ENCODE measurements at regions not wholly inside any gene's neighbourhood (a gene's known extent, or its start where the extent isn't known, plus 50 kb on each side); places are given as distances from the start of the nearest gene placed in this dataset.

DNA sequence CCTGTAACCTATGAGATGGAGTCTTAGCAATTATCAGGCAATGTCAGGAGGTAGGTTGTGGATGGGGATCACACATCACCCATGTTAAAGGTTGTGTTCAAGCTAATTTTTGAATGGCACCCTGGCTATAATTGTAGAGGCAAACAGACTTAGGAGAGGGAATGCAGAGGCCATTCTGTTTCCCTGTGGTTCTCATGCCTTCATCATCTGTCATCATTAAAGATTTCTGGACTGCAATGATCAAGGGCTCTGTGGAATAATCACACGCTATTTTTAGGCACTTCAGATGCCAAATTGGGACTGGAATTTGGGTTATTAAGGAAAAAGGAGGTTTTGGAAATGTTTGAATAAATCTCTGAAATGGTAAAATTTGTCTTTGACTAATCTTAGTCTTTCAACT is 1065.4 kb downstream of the TAF11L14 start:
- no peak for DNase-seq (ENCODE audit: low spot score in 2 of 2)
- TF ChIP-seq, protein P1, sequence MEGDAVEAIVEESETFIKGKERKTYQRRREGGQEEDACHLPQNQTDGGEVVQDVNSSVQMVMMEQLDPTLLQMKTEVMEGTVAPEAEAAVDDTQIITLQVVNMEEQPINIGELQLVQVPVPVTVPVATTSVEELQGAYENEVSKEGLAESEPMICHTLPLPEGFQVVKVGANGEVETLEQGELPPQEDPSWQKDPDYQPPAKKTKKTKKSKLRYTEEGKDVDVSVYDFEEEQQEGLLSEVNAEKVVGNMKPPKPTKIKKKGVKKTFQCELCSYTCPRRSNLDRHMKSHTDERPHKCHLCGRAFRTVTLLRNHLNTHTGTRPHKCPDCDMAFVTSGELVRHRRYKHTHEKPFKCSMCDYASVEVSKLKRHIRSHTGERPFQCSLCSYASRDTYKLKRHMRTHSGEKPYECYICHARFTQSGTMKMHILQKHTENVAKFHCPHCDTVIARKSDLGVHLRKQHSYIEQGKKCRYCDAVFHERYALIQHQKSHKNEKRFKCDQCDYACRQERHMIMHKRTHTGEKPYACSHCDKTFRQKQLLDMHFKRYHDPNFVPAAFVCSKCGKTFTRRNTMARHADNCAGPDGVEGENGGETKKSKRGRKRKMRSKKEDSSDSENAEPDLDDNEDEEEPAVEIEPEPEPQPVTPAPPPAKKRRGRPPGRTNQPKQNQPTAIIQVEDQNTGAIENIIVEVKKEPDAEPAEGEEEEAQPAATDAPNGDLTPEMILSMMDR (IDR thresholded peaks at IDR 0.05) = no peak
- Histone ChIP-seq H3K27ac (no peak overlapping the region), H3K9me3 (no peaks in the 10 kb centered on the region), H3K4me1 (no peaks in the 10 kb centered on the region), H3K36me3 (no peaks in the 10 kb centered on the region), H3K4me3 (no peak overlapping the region), H3K27me3 (no peaks in the 10 kb centered on the region)
- intact Hi-C loops (cut with DNase I) = no loop called here

DNA sequence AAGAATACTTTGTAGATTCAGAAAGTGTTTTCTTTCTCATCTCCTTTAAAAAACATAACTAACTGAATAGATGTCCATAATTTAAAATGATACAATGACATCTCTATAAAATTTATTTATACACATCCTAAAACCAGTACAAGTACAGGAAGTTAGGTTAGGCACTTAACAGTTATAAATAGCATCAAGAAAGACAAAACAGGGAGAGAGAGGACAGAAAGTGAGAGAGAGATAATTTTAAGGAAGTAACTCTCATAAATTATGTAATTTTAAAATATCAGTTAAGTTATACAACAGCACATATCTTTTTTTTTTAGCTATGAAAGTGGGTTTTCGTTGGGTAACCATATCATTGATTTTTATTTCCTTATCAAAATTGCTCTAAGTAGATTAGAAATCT is 1068.6 kb downstream of the TAF11L14 start:
- Histone ChIP-seq H3K36me3 (no peaks in the 10 kb centered on the region), H3K27ac (no peak overlapping the region), H3K9me3 (no peaks in the 10 kb centered on the region), H3K27me3 (no peaks in the 10 kb centered on the region), H3K4me3 (no peak overlapping the region), H3K4me1 (no peaks in the 10 kb centered on the region)
- TF ChIP-seq, protein P1 (IDR thresholded peaks at IDR 0.05) = no peak
- intact Hi-C loops (cut with DNase I) = no loop called here
- DNase-seq (ENCODE audit: low spot score in 2 of 2) = no peak

DNA sequence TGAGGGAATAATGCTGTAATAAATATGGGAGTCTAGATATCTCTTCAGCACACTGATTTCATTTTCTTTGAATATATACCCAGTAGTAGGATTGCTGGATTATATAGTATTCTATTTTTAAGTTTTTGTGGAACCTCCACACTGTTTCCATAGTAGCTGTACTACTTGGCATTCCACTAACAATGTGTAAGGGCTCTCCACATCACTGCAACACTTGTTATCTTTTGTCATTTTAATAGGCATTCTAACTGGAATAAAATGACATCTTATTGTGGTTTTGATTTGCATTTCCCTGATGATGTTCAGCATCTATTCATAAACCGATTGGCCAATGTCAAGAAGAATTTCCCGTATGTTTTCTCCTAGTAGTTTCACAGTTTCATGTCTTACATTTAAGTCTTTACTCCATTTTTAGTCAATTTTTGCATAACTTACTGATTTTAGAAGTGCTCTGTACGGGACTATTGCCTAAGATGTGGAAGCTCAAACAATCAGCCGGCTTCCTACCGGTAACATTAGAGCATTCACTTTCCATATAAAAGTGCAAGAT is 1078.8 kb downstream of the TAF11L14 start:
- intact Hi-C loops (cut with DNase I) = no loop called here
- Histone ChIP-seq H3K36me3 (no peaks in the 10 kb centered on the region), H3K9me3 (no peaks in the 10 kb centered on the region), H3K27ac (no peak overlapping the region), H3K4me3 (no peak overlapping the region), H3K27me3 (no peaks in the 10 kb centered on the region), H3K4me1 (no peaks in the 10 kb centered on the region)
- DNase-seq (ENCODE audit: low spot score in 2 of 2) = no peak
- TF ChIP-seq, protein P1 (IDR thresholded peaks at IDR 0.05) = no peak

DNA sequence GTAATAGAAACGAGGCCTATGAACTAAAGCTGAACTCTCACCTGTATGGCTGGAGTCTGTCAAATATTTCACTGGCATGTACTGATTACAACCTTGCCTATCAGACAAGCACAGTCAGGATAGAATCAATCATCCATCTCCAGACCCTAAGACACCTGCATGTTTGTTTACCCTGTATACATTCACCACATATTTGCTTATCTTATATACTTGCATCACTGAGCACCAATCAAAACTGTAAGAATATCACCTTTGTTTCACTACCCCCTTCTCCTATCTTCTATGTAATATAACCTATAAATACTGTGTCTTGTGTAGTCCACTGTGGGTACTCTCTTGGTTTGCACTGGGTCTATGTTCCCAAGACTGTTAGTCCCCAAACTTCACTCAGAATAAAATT is 1085.7 kb downstream of the TAF11L14 start:
- intact Hi-C loops (cut with DNase I) = no loop called here
- H3K27me3 ChIP-seq = no peaks in the 10 kb centered on the region
- no peak overlapping the region for H3K27ac ChIP-seq

DNA sequence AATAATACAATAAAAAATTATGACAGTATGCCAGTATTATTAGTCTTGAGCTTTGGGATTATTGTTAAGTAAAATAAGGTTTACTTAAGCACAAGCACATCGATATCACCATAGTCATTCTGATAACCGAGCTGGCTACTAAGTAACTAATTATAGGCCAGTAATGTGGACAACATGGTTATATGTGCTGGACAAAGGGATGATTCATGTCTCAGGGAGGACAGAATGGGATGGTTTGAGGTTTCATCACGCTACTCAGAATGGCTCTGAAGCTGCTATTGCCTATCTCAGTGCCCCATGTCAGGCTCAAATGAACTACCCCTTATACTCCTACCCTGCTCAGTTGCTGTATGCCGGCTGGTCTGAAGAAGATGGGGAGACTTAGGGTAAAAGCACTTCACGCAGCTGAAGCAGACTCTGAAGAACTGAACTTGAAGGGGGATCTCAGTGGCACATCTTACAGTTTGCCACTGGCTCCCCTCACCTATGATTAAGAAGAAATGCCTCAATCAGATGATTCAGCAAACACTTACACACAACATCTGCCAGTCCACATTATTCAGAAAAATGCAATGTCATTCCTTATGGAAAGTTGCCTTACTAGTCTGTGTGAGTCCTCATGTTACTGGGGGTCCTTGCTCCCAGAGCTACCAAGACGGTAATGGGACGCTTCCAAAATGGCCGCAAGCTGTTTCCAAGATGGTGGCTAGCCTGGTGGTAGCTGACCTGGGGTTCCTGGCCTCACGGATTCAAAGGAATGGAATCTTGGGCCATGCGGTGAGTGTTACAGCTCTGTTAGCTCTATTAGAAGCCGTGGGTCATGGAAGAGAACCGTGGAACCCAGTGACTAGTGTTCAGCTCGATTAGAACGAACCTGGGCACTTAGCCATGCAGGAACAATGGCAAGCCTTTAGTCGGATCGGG is 1098.6 kb downstream of the TAF11L14 start:
- Histone ChIP-seq H3K36me3 (no peaks in the 10 kb centered on the region), H3K27ac (no peak overlapping the region), H3K4me3 (no peak overlapping the region), H3K27me3 (no peaks in the 10 kb centered on the region), H3K9me3 (no peaks in the 10 kb centered on the region), H3K4me1 (no peaks in the 10 kb centered on the region)
- TF ChIP-seq, protein P1 (IDR thresholded peaks at IDR 0.05) = no peak
- intact Hi-C loops (cut with DNase I) = no loop called here
- DNase-seq (ENCODE audit: low spot score in 2 of 2) = no peak

More for the DNA sequence above, 1085.7 kb downstream of the TAF11L14 start:
- no peaks in the 10 kb centered on the region for H3K36me3 ChIP-seq
- TF ChIP-seq, protein P1 (IDR thresholded peaks at IDR 0.05) = no peak
- DNase-seq (ENCODE audit: low spot score in 2 of 2) = no peak
- H3K9me3 ChIP-seq = no peaks in the 10 kb centered on the region
- H3K4me3 ChIP-seq = no peak overlapping the region
- no peaks in the 10 kb centered on the region for H3K4me1 ChIP-seq
